A673 (cell line): ENCODE measurements at regions not wholly inside any gene's neighbourhood (a gene's known extent, or its start where the extent isn't known, plus 50 kb on each side); places are given as distances from the start of the nearest gene placed in this dataset.

Source experiments
- CTCF ChIP-seq: fragments of 300-800, 200-600 bp; sonication (generic); conservative IDR thresholded peaks from 2 replicates; pipeline ENCODE4 v1.5.1; 2017; ENCODE audit warnings: low read depth, mild to moderate bottlenecking, antibody characterized with exemption, low read length, moderate library complexity, mixed read lengths
- EZH2 ChIP-seq: fragments of 200-600 bp; sonication (generic); IDR thresholded peaks from 2 replicates; pipeline ENCODE4 v1.6.1; 2017; ENCODE audit warnings: borderline replicate concordance, low read depth, mild to moderate bottlenecking, mixed read lengths, antibody characterized with exemption, low read length; ENCODE audit not compliant: poor library complexity, severe bottlenecking

GRCh38 chr7:31234836-31235605 lies 105.5 kb downstream of the NEUROD6 start:
- TF ChIP-seq EZH2 (no peak), CTCF (no peak)
